ENCODE measurements at regions not wholly inside any gene's neighbourhood (a gene's known extent, or its start where the extent isn't known, plus 50 kb on each side); places are given as distances from the start of the nearest gene placed in this dataset.

DNA sequence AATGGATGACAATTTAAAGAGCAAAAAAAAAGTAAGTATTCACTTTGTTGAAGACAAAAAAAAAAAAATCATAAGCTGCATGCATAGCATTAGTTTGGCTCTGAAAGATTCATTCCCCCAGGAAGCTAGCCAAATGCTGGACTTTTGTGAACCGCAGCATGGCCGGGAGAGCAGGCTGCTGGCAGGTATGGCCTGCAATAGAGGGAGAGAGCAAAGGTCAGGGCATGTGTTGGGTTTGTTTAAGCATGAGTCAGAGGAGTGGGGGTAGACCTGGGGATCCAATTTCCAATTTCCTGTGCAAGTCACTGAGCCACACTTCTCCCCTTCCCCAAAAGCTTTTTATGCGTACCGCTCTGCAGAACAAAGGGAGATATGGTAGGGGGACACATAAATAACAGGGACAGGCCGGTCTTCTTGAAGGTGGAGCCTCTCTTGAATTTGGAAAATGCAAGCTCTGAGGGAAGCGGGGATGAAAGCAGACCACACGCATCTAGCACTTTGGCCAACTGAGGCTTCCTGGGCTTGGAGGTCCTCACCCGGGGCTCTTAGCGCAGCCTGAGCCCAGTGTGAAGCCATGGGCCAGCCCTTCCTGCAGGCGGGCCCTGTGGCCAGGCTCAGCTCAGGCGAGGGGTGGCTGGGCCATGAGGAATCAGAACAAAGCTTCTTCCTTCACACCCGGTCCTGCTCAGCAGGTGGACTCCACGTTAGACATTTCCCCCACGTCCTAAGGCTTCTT is 171.1 kb downstream of the TOMM20 start:
- TF ChIP-seq POLR2A (IDR thresholded peaks at IDR 0.05; ENCODE audit: low read depth, low read length) = no peak
- TF ChIP-seq POLR2AphosphoS5 (IDR thresholded peaks at IDR 0.05; ENCODE audit: low read depth, low read length) = no peak
- TF ChIP-seq TAF1 (IDR thresholded peaks at IDR 0.05; ENCODE audit: borderline replicate concordance, low read depth, low read length) = no peak
